Naive B cell (primary cell): ENCODE measurements at regions not wholly inside any gene's neighbourhood (a gene's known extent, or its start where the extent isn't known, plus 50 kb on each side); places are given as distances from the start of the nearest gene placed in this dataset.

Experiments used
- ATAC-seq, 2 donors: fragments of 150-1000 bp; cut with Tn5 transposase; 2 replicates each; pipeline ENCODE4 v1.10.0; 2021; ENCODE audit warnings: low read depth in 2 of 2, mild to moderate bottlenecking in 2 of 2, moderate library complexity in 2 of 2
- DNase-seq: peaks from one replicate; pipeline ENCODE4 v3.0.0; 2022
- H3K27ac Mint-ChIP-seq, 6 donors: one replicate each; pipeline ENCODE4 v1.8.0; 2020 to 2022; ENCODE audit warnings: mild to moderate bottlenecking in 6 of 6, mixed read lengths in 6 of 6, moderate library complexity in 5 of 6, inconsistent platforms in 2 of 6
- H3K27me3 Mint-ChIP-seq, 3 donors: one replicate each; pipeline ENCODE4 v1.8.0; 2021 to 2022; ENCODE audit warnings: mixed read lengths in 3 of 3, mild to moderate bottlenecking in 1 of 3
- H3K36me3 Mint-ChIP-seq, 2 donors: one replicate each; pipeline ENCODE4 v1.8.0; 2020 to 2022; ENCODE audit warnings: mixed read lengths in 2 of 2, inconsistent platforms in 1 of 2, mild to moderate bottlenecking in 1 of 2
- H3K4me1 Mint-ChIP-seq, 3 donors: one replicate each; pipeline ENCODE4 v1.8.0; 2020 to 2022; ENCODE audit warnings: mixed read lengths in 3 of 3, inconsistent platforms in 1 of 3, mild to moderate bottlenecking in 1 of 3, moderate library complexity in 1 of 3
- H3K4me3 Mint-ChIP-seq, 8 donors: one replicate each; pipeline ENCODE4 v1.8.0; 2020 to 2022; ENCODE audit warnings: mild to moderate bottlenecking in 8 of 8, mixed read lengths in 8 of 8, moderate library complexity in 8 of 8, inconsistent platforms in 2 of 8
- H3K9me3 Mint-ChIP-seq, 7 donors: one replicate each; pipeline ENCODE4 v1.8.0; 2020 to 2022; ENCODE audit warnings: mixed read lengths in 7 of 7, mild to moderate bottlenecking in 5 of 7, inconsistent platforms in 2 of 7, moderate library complexity in 1 of 7

GRCh38 chr11:119816660-119817059 lies 87.7 kb upstream of the NECTIN1 start:
- H3K27me3 Mint-ChIP-seq, result peaks cover 24 to 41% (median 25%) of the 10 kb centered on the region in 3 donors

GRCh38 chr11:119814766-119815165 lies 85.8 kb upstream of the NECTIN1 start:
- peaks cover 20 to 37% (median 23%) of the 10 kb centered on the region in 3 donors for H3K27me3 Mint-ChIP-seq
- H3K9me3 Mint-ChIP-seq, result peaks cover 0 to 13% (median 0%) of the 10 kb centered on the region in 7 donors
- H3K36me3 Mint-ChIP-seq, result no peaks in the 10 kb centered on the region

More at GRCh38 chr11:119816660-119817059, 87.7 kb upstream of the NECTIN1 start:
- no peak overlapping the region for H3K27ac Mint-ChIP-seq
- no peaks in the 10 kb centered on the region for H3K36me3 Mint-ChIP-seq
- ATAC-seq (no peak), DNase-seq (no peak)
- H3K4me3 Mint-ChIP-seq, result no peak overlapping the region
- H3K9me3 Mint-ChIP-seq, result peaks cover 0 to 13% (median 0%) of the 10 kb centered on the region in 7 donors
- no peaks in the 10 kb centered on the region for H3K4me1 Mint-ChIP-seq

GRCh38 chr11:119810478-119811232 lies 81.7 kb upstream of the NECTIN1 start:
- H3K4me1 Mint-ChIP-seq, result no peaks in the 10 kb centered on the region
- no peak overlapping the region for H3K27ac Mint-ChIP-seq
- H3K9me3 Mint-ChIP-seq, result peaks cover 0 to 13% (median 0%) of the 10 kb centered on the region in 7 donors
- no peak for DNase-seq
- no peak overlapping the region for H3K4me3 Mint-ChIP-seq
- H3K36me3 Mint-ChIP-seq, result no peaks in the 10 kb centered on the region
- ATAC-seq, result no peak
- peaks cover 0 to 26% (median 12%) of the 10 kb centered on the region in 3 donors for H3K27me3 Mint-ChIP-seq

More at GRCh38 chr11:119814766-119815165, 85.8 kb upstream of the NECTIN1 start:
- no peak overlapping the region for H3K27ac Mint-ChIP-seq
- ATAC-seq (no peak), DNase-seq (no peak)
- no peaks in the 10 kb centered on the region for H3K4me1 Mint-ChIP-seq
- H3K4me3 Mint-ChIP-seq, result no peak overlapping the region

- DNase-seq (no peak), ATAC-seq (no peak)
- Mint-ChIP-seq H3K9me3 (peaks cover 0 to 8% (median 0%) of the 10 kb centered on the region in 7 donors), H3K4me3 (no peak overlapping the region), H3K27ac (no peak overlapping the region), H3K27me3 (peaks cover 0 to 27% (median 12%) of the 10 kb centered on the region in 3 donors), H3K4me1 (no peaks in the 10 kb centered on the region), H3K36me3 (no peaks in the 10 kb centered on the region)
Observed at GRCh38 chr11:119809346-119809745, 80.3 kb upstream of the NECTIN1 start.

GRCh38 chr11:119808407-119809185 lies 79.6 kb upstream of the NECTIN1 start:
- Mint-ChIP-seq H3K27me3 (peaks cover 0 to 35% (median 16%) of the 10 kb centered on the region in 3 donors), H3K36me3 (no peaks in the 10 kb centered on the region), H3K27ac (no peak overlapping the region), H3K4me3 (no peak overlapping the region), H3K4me1 (no peaks in the 10 kb centered on the region), H3K9me3 (peaks cover 0 to 1% (median 0%) of the 10 kb centered on the region in 7 donors)
- ATAC-seq (no peak), DNase-seq (no peak)

- peaks cover 0 to 35% (median 16%) of the 10 kb centered on the region in 3 donors for H3K27me3 Mint-ChIP-seq
- H3K9me3 Mint-ChIP-seq, result no peaks in the 10 kb centered on the region
- H3K4me3 Mint-ChIP-seq, result no peak overlapping the region
- no peaks in the 10 kb centered on the region for H3K4me1 Mint-ChIP-seq
- DNase-seq (no peak), ATAC-seq (no peak)
- H3K27ac Mint-ChIP-seq, result no peak overlapping the region
- H3K36me3 Mint-ChIP-seq, result no peaks in the 10 kb centered on the region
Observed at GRCh38 chr11:119807841-119808240, 78.8 kb upstream of the NECTIN1 start.

GRCh38 chr11:119807402-119807801 lies 78.4 kb upstream of the NECTIN1 start:
- Mint-ChIP-seq H3K27me3 (peaks cover 0 to 35% (median 16%) of the 10 kb centered on the region in 3 donors), H3K27ac (peak overlapping the region in 1 of 6 donors; percentile 21), H3K4me3 (no peak overlapping the region), H3K9me3 (no peaks in the 10 kb centered on the region), H3K36me3 (no peaks in the 10 kb centered on the region), H3K4me1 (no peaks in the 10 kb centered on the region)
- ATAC-seq (no peak), DNase-seq (no peak)

- peaks cover 0 to 43% (median 22%) of the 10 kb centered on the region in 3 donors for H3K27me3 Mint-ChIP-seq
- no peaks in the 10 kb centered on the region for H3K4me1 Mint-ChIP-seq
- no peak overlapping the region for H3K4me3 Mint-ChIP-seq
- H3K36me3 Mint-ChIP-seq, result no peaks in the 10 kb centered on the region
- H3K27ac Mint-ChIP-seq, result no peak overlapping the region
- DNase-seq (no peak), ATAC-seq (no peak)
- H3K9me3 Mint-ChIP-seq, result no peaks in the 10 kb centered on the region
Observed at GRCh38 chr11:119806064-119806915, 77.3 kb upstream of the NECTIN1 start.

GRCh38 chr11:119805663-119806062 lies 76.7 kb upstream of the NECTIN1 start:
- no peaks in the 10 kb centered on the region for H3K9me3 Mint-ChIP-seq
- H3K27me3 Mint-ChIP-seq, result peaks cover 0 to 46% (median 22%) of the 10 kb centered on the region in 3 donors
- no peak overlapping the region for H3K27ac Mint-ChIP-seq
- ATAC-seq, result no peak
- DNase-seq, result no peak
- no peaks in the 10 kb centered on the region for H3K36me3 Mint-ChIP-seq
- no peak overlapping the region for H3K4me3 Mint-ChIP-seq
- no peaks in the 10 kb centered on the region for H3K4me1 Mint-ChIP-seq

GRCh38 chr11:119804698-119805097 lies 75.7 kb upstream of the NECTIN1 start:
- DNase-seq (no peak), ATAC-seq (no peak)
- Mint-ChIP-seq H3K9me3 (no peaks in the 10 kb centered on the region), H3K4me3 (no peak overlapping the region), H3K4me1 (no peaks in the 10 kb centered on the region), H3K36me3 (no peaks in the 10 kb centered on the region), H3K27ac (no peak overlapping the region), H3K27me3 (peaks cover 0 to 46% (median 22%) of the 10 kb centered on the region in 3 donors)

GRCh38 chr11:119803726-119804294 lies 74.8 kb upstream of the NECTIN1 start:
- Mint-ChIP-seq H3K4me1 (no peaks in the 10 kb centered on the region), H3K36me3 (no peaks in the 10 kb centered on the region), H3K9me3 (no peaks in the 10 kb centered on the region), H3K27ac (no peak overlapping the region), H3K4me3 (peak overlapping the region in 1 of 8 donors; percentile 42), H3K27me3 (peaks cover 3 to 45% (median 22%) of the 10 kb centered on the region in 3 donors)
- ATAC-seq, result no peak
- DNase-seq, result no peak

GRCh38 chr11:119803139-119803538 lies 74.1 kb upstream of the NECTIN1 start:
- no peak for ATAC-seq
- peaks cover 9 to 42% (median 22%) of the 10 kb centered on the region in 3 donors for H3K27me3 Mint-ChIP-seq
- H3K4me1 Mint-ChIP-seq, result no peaks in the 10 kb centered on the region
- no peak overlapping the region for H3K4me3 Mint-ChIP-seq
- no peak overlapping the region for H3K27ac Mint-ChIP-seq
- H3K36me3 Mint-ChIP-seq, result no peaks in the 10 kb centered on the region
- no peak for DNase-seq
- H3K9me3 Mint-ChIP-seq, result no peaks in the 10 kb centered on the region

GRCh38 chr11:119802670-119803069 lies 73.7 kb upstream of the NECTIN1 start:
- DNase-seq (no peak), ATAC-seq (no peak)
- no peaks in the 10 kb centered on the region for H3K4me1 Mint-ChIP-seq
- H3K36me3 Mint-ChIP-seq, result no peaks in the 10 kb centered on the region
- no peak overlapping the region for H3K27ac Mint-ChIP-seq
- H3K27me3 Mint-ChIP-seq, result peaks cover 10 to 41% (median 23%) of the 10 kb centered on the region in 3 donors
- H3K9me3 Mint-ChIP-seq, result no peaks in the 10 kb centered on the region
- H3K4me3 Mint-ChIP-seq, result no peak overlapping the region
